GM18499 (cell line): ENCODE measurements at regions not wholly inside any gene's neighbourhood (a gene's known extent, or its start where the extent isn't known, plus 50 kb on each side); places are given as distances from the start of the nearest gene placed in this dataset.
"Not testable (repeated sequence)": the region's sequence is repeated elsewhere in the genome, so short reads cannot be mapped to it uniquely, and the experiment has no call there.

Source experiments
- ATAC-seq: cut with Tn5 transposase; IDR thresholded peaks from one replicate; pipeline ENCODE4 v1.9.1; 2021; ENCODE audit warnings: moderate number of reproducible peaks; ENCODE audit not compliant: insufficient read depth, unreplicated experiment

DNA sequence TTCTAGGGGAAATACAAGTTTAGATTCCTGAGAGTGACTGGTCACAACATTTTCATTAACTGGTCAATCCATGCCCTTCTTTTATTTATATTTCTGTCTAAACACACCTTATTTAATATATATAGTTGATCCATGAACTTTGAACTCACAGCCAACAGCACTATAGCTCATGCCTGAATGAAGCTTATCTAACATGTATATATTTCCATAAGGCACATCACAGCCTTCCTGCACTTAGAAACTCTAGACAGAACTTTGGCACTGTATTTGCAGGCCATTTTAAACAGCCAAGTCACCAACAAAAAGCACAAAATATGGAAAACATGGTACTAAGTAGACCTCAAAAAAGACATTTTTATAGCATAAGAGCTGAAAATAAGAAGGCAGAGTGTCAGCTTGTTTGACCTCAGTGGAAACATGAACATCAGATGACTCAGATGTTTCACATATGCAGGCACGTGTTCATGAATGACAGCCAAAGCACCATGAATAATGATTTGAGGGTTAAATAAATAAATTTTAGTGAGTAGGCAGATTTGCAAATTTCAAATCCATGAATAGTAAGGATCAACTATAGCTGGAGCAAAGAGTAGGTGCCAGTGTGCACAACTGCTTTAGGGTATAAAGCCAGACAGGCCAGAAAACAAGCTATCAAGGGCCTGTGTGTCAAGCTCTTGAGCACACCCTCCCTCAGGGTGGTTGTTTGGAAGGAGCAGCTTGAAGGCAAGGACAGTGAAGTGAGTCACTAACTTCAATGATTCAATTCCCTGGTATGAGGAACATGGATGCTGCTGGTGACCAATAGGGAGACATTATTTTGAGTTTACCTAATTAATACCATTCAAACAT lies 88.9 kb upstream of the NT5E start:
- ATAC-seq, result no peak

GRCh38 chr6:85357651-85358050 lies 92.2 kb upstream of the NT5E start:
- no peak for ATAC-seq

DNA sequence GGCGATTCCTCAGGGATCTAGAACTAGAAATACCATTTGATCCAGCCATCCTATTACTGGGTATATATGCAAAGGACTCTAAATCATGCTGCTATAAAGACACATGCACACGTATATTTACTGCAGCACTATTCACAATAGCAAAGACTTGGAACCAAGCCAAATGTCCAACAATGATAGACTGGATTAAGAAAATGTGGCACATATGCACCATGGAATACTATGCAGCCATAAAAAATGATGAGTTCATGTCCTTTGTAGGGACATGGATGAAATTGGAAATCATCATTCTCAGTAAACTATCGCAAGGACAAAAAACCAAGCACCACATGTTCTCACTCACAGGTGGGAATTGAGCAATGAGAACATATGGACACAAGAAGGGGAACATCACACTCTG lies 93.1 kb upstream of the NT5E start:
- not testable (repeated sequence) for ATAC-seq

DNA sequence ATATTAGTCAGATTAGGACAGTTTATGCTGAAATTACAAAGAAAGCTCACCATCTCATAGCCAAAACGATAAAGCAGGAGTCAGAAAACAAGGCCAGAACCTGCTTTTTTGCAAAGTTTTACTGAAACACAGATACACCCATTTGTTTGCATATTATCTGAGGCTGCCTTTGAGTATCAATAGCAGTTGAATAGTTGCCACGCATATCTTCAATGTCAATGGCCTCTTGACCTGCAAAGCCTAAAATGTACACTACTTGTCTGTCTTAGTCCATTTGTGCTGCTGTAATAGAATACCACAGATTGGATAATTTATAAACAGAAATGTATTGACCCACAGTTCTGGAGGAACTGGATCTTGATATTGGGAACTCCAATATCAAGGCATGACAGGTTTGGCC lies 94.1 kb upstream of the NT5E start:
- no peak for ATAC-seq

DNA sequence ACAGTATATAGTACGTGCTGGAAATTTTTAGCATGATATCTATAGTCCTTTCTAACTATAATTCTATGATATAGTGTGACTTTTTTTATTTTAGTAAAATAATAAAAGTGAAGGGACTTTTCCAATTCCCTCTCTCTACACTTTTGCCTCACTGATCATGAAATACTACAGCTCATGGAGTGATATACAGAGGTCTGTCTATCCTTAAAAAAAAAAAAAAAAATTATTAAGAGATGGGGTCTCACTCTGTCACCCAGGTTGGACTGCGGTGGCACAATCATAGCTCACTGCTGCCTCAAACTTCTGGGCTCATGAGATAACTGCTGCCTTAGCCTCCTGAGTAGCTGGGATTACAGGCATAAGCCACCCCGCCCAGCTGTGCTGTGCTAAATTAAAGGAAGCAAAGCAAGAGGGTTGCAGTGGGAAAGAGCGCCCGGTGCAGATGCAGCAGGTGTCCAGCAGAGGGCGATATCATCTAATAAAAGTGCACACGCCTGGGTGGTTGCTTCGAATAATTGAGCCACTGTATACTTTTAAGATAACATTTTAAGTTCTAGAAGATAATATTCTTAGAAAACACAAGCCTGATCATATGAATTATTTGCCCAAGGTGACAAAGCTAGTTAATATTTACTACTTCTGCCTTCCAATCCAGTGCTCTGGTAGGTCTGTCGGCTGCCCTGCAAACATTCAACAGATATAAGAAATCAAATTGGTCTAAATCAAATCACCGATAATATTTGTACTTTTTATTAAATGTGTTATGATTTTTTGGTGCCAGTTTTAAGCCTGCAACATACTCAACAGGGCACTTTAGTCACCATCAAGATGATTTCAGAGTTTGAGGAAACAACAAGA lies 94.9 kb upstream of the NT5E start:
- no peak for ATAC-seq

DNA sequence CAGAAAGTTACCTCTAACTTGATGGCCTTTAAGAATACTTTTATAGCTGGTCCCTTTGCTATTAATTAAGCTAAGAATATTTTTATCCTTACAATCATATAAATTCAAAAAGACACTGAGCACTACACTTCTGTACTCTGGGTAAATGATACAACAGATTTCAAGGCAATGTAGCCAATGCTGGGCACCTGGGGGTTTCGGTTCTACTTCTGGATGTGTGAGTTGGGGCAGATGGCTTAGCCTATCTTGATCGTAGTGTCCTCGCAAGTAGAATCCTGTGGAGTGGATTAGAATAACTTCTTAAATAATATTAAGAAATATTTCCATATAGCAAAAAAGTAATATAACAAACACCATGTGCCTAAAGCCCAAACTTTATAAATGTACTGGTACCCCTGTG lies 96.9 kb upstream of the NT5E start:
- no peak for ATAC-seq

DNA sequence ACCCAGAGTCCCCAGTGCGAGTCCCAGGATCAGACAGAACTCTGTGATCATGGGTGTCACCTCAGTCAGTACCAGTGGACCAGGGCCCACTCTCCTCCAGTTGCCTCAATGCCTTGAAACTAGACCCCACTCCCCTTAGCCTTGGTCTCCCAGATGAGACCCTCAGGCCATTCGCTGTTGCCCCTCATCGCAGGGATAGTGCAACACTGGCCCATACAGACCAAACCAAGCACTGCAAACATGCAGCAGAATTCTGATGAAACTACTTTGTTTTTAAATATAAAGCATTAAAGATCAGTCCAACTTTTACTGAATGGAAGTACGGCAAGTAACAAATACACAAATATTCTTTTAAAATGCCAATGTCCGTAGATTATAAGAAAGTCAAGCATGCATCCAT lies 101.2 kb upstream of the NT5E start:
- ATAC-seq, result no peak

DNA sequence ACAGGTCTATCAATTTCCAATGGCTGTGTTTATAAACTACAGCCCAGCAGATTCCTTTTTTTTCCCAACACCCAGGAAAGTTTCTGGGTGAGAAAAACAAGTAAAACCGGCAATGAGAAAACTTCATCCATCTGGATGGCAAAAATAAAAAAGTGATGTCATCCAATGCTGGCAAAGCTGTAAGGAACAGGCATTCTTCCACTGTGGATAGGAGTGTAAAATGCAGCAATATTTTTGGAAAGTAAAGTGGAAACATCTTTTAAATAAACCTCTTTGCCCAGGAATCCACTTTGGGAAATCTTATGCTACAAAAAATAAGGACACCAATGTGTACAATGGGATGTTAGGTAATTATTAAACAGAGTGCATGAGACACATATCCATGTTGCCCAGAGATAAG lies 102.1 kb upstream of the NT5E start:
- no peak for ATAC-seq

DNA sequence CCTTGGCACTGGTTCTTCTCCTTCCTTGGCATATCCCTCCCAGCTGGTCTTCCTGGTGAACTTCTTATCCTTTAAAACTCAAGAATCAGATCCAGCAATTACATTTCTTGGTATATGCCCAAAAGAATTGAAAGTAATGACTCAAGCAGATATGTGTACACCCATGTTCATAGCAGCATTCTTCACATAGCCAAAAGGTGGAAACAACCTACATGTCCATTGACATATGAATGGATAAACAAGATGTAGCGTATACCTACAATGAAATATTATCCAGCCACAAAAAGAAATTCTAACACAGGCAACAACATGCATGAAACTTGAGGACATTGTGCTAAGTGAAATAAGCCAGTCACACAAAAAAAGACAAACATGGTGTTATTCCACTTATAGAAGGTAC lies 103.7 kb upstream of the NT5E start:
- no peak for ATAC-seq

- ATAC-seq, result no peak
These were observed 104.9 kb upstream of the NT5E start for GRCh38 chr6:85344996-85345395.

GRCh38 chr6:85343428-85343827 lies 106.5 kb upstream of the NT5E start:
- ATAC-seq, result no peak

GRCh38 chr6:85329196-85329595 lies 120.7 kb upstream of the NT5E start:
- no peak for ATAC-seq

- not testable (repeated sequence) for ATAC-seq
These were observed 124.1 kb upstream of the NT5E start for GRCh38 chr6:85325811-85326210.

DNA sequence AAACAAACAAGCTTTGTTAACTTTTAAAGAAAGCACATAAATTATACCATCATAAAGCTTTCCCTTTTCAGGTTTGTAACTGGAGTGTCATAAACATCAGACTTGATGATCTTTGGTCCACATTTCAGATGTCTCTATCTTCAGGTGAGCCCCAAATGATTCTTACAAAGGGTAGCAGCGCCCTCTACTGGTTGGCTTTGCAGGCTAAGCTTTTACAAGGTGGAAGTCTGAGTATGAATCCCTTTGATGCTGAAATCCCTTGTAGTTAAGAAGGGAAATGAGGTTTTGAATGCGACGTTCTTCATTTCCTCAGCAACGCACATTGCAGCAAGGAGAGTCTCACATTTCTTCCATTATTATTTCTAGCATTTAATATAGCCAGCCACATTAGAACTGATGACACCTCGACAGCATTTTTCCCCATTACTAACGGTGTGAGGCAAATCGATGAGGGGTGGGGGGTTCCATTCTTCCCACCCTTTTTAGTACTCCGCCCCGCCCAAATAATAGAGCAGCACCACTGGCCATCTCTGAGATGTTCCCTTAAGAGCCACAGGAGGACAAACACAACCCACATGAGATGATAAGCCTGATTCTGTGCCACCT lies 126.3 kb upstream of the NT5E start:
- peak; percentile 90 for ATAC-seq

DNA sequence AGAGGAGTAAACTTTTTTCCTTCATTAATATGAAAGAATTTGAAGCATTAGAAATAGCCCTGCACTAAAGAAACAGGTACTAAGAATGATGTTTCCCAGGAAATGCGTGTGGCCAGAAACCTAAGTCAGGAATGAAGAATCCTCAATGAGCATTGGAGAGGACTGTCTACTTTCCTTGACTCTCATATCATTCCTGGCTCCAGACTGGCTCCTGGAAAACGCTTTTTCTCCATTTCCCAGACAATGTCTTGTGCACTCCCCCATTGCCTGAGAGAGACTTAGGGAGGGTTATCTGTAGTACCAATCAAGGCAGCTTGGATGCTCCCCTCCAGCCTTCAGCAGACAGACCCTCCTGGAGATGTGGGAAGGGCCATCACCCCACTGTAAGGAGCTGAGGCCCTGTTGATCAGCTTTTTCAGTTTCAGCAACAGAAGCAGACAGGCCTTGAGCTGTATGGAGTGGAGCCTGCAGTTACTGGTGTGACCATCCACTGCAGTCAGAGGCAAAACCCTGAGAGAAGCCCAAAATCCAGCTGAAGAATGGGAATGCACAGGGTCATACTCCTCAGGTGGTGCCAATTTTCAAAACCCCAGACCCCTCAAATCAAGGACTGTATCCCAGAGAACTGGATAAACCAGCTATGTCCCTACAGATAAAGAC lies 127.3 kb upstream of the NT5E start:
- ATAC-seq, result no peak

DNA sequence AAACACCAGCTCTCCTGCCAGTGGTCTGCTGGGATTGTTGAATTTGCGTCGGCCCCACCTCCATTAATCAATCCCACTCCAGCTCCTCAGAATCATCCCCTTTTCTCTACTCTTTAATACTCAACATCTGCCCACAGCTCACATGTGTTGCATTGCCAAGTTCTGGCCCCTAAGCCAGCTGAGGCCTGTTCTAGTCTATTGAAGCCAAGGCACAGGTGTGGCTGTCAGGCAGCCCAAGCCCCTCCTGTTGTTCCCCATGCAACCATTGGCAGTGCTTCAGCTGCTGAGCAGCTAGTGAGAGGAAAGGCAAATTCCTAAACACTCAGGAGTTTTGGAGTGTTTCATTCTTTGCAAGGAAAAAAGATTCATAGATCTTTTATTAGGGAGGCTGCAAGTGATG lies 128.0 kb upstream of the NT5E start:
- no peak for ATAC-seq

- no peak for ATAC-seq
These were observed 135.3 kb upstream of the NT5E start for GRCh38 chr6:85314586-85314985.

DNA sequence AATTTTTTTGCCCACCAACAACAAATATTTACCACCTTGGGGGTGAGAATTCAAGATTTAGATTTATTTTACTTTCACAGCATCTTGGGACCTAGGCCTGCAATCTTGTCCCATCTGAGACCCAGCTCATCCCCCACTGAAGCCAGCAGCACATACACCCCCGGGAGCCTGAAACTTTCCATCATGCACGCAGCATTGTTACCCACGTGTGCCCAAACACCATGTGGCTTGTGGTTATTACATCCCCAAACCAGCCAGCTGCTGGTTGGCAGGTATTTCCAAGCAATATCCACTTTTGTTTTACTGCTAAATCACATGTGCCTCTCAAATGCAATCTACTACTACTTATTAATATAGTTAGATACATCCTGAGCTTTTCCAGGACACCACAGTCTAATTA lies 149.3 kb upstream of the NT5E start:
- ATAC-seq, result no peak

DNA sequence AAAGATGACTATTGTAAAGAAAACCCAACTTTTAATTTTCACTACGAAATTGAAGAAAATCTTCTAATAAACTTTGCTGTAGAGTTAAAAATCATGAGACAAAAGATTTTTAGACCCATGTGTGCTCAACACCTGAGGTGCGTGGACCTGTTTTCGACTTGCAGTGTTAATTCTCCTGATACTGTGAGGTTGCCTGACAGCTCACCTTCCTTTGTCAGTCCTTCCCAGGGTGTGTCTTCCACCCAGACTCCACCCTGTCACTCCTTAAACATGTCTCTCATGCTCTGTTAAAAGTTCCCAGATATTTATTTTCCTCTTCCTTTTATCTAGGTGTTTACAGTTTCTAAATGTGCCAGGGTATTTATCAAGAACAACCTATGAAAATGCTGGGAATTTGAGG lies 151.3 kb upstream of the NT5E start:
- ATAC-seq, result no peak

GRCh38 chr6:85291326-85291725 lies 158.6 kb upstream of the NT5E start:
- no peak for ATAC-seq

DNA sequence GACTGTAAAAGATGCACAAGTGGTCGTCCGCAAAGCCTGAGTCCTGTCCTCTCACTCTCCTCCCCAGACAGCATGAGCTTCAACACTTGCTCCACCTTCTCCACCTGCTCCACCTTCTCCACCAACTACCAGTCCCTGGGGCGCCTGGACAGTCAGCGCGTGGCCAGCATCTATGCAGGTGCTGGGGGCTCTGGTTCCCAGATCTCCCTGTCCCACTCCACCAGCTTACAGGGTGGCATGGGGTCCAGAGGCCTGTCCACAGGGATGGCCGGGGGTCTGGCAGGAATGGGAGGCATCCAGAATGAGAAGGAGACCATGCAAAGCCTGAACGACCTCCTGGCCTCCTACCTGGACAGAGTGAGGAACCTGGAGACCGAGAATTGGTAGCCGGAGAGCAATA lies 162.2 kb upstream of the NT5E start:
- ATAC-seq, result no peak
